GM18867 (cell line): ENCODE measurements at regions not wholly inside any gene's neighbourhood (a gene's known extent, or its start where the extent isn't known, plus 50 kb on each side); places are given as distances from the start of the nearest gene placed in this dataset.
"Not testable (repeated sequence)": the region's sequence is repeated elsewhere in the genome, so short reads cannot be mapped to it uniquely, and the experiment has no call there.

Experiments
- ATAC-seq: cut with Tn5 transposase; IDR thresholded peaks from one replicate; pipeline ENCODE4 v1.9.1; 2021; ENCODE audit warnings: mild to moderate bottlenecking, moderate library complexity; ENCODE audit not compliant: unreplicated experiment

- ATAC-seq = no peak
Measured at GRCh38 chr2:33958591-33958990, 359.5 kb upstream of the FAM98A start.

- no peak for ATAC-seq
Measured at GRCh38 chr2:33949371-33949770, 350.3 kb upstream of the FAM98A start.

- no peak for ATAC-seq
Measured at GRCh38 chr2:33946193-33946592, 347.1 kb upstream of the FAM98A start.

GRCh38 chr2:33933203-33933602 is 334.1 kb upstream of the FAM98A start:
- no peak for ATAC-seq

DNA sequence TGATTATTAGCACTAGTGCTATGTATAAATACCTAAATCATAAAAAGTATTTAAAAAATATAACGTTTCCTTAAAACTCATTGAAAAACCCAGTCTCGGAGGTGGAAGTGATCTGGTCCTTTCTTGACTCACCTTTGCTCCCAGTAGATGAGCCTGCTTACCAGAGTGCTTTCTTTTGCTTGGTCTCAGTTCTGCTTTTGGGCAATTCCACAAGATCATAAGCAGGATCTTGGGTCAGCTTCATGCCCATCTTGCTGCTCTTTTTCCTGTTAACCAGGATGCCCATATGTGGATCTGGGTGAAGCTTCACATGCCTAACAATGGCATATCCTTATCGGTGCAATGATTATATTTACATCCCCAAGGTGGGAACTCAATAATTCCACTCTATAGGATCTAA is 332.1 kb upstream of the FAM98A start:
- ATAC-seq = no peak

GRCh38 chr2:33929467-33929866 is 330.4 kb upstream of the FAM98A start:
- peak; percentile 98 for ATAC-seq

DNA sequence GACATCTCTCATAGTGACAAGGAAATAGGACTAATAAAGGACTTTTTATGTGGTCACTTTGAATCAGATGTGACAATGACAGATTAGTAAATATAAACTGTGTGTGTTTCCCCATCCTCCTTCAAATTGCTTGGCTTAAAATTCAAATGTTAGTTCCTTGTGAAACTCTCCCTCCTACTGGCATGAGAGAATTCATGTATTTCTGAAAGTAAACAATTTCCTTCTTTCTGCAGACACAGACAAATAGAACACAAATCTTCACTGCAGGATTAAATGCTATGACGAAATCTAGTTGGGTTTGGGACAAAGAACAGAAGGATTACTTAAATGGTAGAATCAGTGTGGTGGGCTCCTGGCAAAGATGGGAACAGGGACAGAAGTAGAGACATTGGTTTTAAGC is 328.7 kb upstream of the FAM98A start:
- ATAC-seq = no peak

DNA sequence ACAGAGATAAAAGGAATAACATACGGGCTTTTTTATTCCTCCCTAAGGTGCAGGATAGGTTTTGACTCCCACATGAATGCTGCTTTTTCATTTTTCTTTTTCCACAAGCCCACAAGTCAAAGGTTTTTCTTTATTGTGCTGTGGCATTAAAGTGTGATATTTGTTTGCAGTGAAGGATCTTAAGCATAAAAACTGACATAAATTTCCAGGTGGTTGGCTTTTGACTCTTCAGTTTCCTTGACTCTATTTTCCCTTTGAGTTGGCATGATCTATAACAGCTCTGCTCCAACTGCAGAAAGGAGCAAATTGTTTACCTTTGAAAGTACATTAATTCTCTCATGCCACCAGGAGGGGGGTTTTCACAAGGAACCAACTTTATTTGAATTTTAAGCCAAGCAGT is 326.2 kb upstream of the FAM98A start:
- no peak for ATAC-seq

GRCh38 chr2:33924586-33925169 is 325.6 kb upstream of the FAM98A start:
- ATAC-seq = no peak

DNA sequence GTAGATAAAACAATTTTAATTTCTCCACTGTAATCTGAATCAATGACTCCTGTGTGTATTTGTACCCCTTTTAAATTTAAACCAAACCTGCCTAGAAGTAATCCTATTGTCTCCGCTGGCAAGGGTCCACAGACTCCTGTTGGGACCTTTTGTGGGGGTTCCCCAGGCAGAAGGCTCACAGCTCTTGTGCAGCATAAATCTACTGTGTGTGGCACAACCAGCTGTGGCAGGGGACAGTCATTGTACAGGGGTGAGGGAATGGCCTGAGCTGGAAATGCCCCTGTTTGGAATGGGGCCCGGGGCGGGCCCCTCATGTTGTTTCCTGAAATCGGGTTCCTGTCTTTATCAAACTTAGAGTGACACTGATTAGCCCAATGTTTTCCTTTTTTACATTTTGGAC is 318.2 kb upstream of the FAM98A start:
- ATAC-seq = no peak

DNA sequence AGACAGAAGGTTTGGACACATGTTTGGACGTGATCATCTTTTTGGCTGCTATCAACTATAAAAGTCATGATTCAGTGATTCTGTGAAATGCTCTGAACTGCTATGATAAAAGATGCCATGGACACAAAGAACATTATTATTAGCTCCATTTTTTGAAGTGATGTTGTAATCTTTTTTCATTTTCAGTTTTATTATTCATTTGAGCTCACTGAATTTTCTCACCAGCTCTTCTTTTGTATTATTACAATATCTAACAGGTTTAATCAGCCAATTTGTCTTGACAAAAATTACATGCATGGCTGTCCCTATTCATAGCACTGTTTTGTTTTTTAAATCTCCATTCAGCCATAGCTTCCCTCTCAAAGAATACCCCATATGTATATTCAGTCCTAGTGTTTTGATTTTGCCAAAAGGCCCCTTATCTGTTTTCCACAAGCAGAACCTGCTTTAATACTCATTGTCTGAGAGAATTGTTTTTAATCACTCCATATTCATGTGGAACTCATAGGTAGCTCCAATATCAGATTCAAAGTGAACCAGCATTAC is 314.0 kb upstream of the FAM98A start:
- no peak for ATAC-seq

- no peak for ATAC-seq
Measured at GRCh38 chr2:33911327-33911726, 312.2 kb upstream of the FAM98A start.

GRCh38 chr2:33909945-33910695 is 311.0 kb upstream of the FAM98A start:
- no peak for ATAC-seq

- ATAC-seq = no peak
Measured at GRCh38 chr2:33907866-33908265, 308.8 kb upstream of the FAM98A start.

- ATAC-seq = not testable (repeated sequence)
Measured at GRCh38 chr2:33906129-33906528, 307.0 kb upstream of the FAM98A start.

- no peak for ATAC-seq
Measured at GRCh38 chr2:33904801-33905200, 305.7 kb upstream of the FAM98A start.

- ATAC-seq = no peak
Measured at GRCh38 chr2:33903701-33904100, 304.6 kb upstream of the FAM98A start.

- ATAC-seq = no peak
Measured at GRCh38 chr2:33903215-33903614, 304.1 kb upstream of the FAM98A start.

GRCh38 chr2:33900610-33901009 is 301.5 kb upstream of the FAM98A start:
- ATAC-seq = no peak

GRCh38 chr2:33897741-33898140 is 298.6 kb upstream of the FAM98A start:
- ATAC-seq = no peak

GRCh38 chr2:33893824-33894223 is 294.7 kb upstream of the FAM98A start:
- ATAC-seq = no peak

- no peak for ATAC-seq
Measured at GRCh38 chr2:33891616-33892015, 292.5 kb upstream of the FAM98A start.
